ENCODE measurements at regions not wholly inside any gene's neighbourhood (a gene's known extent, or its start where the extent isn't known, plus 50 kb on each side); places are given as distances from the start of the nearest gene placed in this dataset.

DNA sequence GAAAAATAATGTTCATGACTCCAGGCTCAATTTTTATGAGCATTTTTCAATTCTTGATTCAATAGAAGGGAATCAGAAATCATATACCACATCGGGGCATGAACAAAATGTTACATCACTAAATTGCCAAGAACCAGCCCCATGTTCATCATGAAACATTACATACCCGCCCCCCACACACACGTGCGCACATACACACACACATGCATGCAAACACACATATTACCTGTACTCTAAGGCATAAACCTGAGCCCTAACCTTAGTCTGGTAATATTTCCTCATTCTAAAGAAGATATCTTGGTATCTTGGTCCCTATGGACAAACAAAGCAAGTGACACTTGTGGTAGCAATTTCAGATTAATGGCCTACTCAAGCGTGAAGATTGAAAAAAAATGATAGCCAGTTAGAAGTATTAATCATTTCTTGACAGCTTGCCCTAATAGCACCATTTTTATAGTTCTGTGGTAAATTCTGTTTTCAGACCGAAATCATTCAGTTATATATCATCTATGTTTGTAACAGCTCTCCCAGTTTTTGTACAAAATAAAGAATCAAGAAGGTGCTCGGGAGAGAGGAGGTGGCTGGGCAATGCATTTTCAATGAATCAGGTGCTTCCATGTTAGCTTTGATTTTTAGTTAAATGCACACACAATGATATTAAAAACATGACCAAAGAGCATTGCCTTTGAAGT is 95.4 kb upstream of the DOK5 start:
- Histone ChIP-seq H3K4me1 (ENCODE audit: control insufficient read depth, insufficient read depth, low read length) (no peaks in the 10 kb centered on the region), H3K9me3 (ENCODE audit: control insufficient read depth, insufficient read depth, low read depth, low read length) (no peaks in the 10 kb centered on the region), H3K36me3 (ENCODE audit: control insufficient read depth, insufficient read depth, low read length) (no peaks in the 10 kb centered on the region), H3K27me3 (ENCODE audit: control insufficient read depth, insufficient read depth, low read length) (no peaks in the 10 kb centered on the region), H3K27ac (ENCODE audit: low read length) (no peak overlapping the region), H3K4me3 (ENCODE audit: low read depth in 2 of 2, low read length in 2 of 2) (no peak overlapping the region)
- ATAC-seq (no peak), DNase-seq (ENCODE audit: low read depth, low spot score) (no peak)
- intact Hi-C loops (cut with micrococcal nuclease; ENCODE audit: unreplicated experiment) (no loop called here), in situ Hi-C loops (cut with HindIII; ENCODE audit: low pct_unique_long_range_greater_than_20kb, low sequenced_read_pairs) (no loop called here)
- BruUV-seq (replicated peaks) = no TSS peak
- ChIA-PET POLR2A (interaction anchor here (0.6 kb wide), 1 partner anchor 1699 kb away, joined by 6 read pairs; no protein-coding TSS in a partner anchor), CTCF (interaction anchor here (0.6 kb wide), 1 partner anchor 914 kb away, joined by 7 read pairs; no protein-coding TSS in a partner anchor)
- TF ChIP-seq SIN3A (IDR thresholded peaks at IDR 0.05; ENCODE audit: borderline replicate concordance, insufficient read depth, low read depth, low read length) (no peak), POLR2AphosphoS5 (IDR thresholded peaks at IDR 0.05; ENCODE audit: low read depth, low read length) (no peak), TCF7L2 (IDR thresholded peaks at IDR 0.05; ENCODE audit: low read depth, low read length) (no peak)
- TF ChIP-seq, protein P1, sequence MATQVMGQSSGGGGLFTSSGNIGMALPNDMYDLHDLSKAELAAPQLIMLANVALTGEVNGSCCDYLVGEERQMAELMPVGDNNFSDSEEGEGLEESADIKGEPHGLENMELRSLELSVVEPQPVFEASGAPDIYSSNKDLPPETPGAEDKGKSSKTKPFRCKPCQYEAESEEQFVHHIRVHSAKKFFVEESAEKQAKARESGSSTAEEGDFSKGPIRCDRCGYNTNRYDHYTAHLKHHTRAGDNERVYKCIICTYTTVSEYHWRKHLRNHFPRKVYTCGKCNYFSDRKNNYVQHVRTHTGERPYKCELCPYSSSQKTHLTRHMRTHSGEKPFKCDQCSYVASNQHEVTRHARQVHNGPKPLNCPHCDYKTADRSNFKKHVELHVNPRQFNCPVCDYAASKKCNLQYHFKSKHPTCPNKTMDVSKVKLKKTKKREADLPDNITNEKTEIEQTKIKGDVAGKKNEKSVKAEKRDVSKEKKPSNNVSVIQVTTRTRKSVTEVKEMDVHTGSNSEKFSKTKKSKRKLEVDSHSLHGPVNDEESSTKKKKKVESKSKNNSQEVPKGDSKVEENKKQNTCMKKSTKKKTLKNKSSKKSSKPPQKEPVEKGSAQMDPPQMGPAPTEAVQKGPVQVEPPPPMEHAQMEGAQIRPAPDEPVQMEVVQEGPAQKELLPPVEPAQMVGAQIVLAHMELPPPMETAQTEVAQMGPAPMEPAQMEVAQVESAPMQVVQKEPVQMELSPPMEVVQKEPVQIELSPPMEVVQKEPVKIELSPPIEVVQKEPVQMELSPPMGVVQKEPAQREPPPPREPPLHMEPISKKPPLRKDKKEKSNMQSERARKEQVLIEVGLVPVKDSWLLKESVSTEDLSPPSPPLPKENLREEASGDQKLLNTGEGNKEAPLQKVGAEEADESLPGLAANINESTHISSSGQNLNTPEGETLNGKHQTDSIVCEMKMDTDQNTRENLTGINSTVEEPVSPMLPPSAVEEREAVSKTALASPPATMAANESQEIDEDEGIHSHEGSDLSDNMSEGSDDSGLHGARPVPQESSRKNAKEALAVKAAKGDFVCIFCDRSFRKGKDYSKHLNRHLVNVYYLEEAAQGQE (IDR thresholded peaks at IDR 0.05; ENCODE audit: insufficient read depth in 1 of 2, low read depth in 2 of 2, low read length in 1 of 2) = no peak
- TF ChIP-seq, protein P2, sequence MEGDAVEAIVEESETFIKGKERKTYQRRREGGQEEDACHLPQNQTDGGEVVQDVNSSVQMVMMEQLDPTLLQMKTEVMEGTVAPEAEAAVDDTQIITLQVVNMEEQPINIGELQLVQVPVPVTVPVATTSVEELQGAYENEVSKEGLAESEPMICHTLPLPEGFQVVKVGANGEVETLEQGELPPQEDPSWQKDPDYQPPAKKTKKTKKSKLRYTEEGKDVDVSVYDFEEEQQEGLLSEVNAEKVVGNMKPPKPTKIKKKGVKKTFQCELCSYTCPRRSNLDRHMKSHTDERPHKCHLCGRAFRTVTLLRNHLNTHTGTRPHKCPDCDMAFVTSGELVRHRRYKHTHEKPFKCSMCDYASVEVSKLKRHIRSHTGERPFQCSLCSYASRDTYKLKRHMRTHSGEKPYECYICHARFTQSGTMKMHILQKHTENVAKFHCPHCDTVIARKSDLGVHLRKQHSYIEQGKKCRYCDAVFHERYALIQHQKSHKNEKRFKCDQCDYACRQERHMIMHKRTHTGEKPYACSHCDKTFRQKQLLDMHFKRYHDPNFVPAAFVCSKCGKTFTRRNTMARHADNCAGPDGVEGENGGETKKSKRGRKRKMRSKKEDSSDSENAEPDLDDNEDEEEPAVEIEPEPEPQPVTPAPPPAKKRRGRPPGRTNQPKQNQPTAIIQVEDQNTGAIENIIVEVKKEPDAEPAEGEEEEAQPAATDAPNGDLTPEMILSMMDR (IDR thresholded peaks at IDR 0.05) = no peak

DNA sequence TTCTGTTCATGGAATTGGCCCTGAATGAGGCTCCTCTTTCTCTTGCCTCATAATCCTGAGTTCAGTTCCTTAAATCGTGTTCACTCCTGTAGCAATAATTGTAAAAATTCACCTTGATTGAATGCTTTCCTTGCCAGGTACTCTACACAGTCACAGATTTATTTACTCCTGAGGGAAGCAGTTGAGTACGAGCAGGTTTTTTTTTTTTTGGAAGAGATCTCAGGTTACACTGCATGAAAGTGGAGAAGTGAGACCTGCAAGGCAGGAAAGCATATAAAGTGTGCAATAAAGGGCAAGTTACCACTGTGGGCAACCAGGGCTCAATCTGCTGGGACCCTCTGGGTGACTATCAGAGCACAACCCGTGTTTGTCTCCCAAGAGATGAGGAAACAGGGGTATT is 93.0 kb upstream of the DOK5 start:
- ChIA-PET POLR2A (no interaction called here), CTCF (no interaction called here)
- Histone ChIP-seq H3K36me3 (ENCODE audit: control insufficient read depth, insufficient read depth, low read length) (no peaks in the 10 kb centered on the region), H3K27me3 (ENCODE audit: control insufficient read depth, insufficient read depth, low read length) (no peaks in the 10 kb centered on the region), H3K27ac (ENCODE audit: low read length) (no peak overlapping the region), H3K4me3 (ENCODE audit: low read depth in 2 of 2, low read length in 2 of 2) (no peak overlapping the region), H3K9me3 (ENCODE audit: control insufficient read depth, insufficient read depth, low read depth, low read length) (no peaks in the 10 kb centered on the region), H3K4me1 (ENCODE audit: control insufficient read depth, insufficient read depth, low read length) (no peaks in the 10 kb centered on the region)
- intact Hi-C loops (cut with micrococcal nuclease; ENCODE audit: unreplicated experiment) (no loop called here), in situ Hi-C loops (cut with HindIII; ENCODE audit: low pct_unique_long_range_greater_than_20kb, low sequenced_read_pairs) (no loop called here)
- no peak for TF ChIP-seq POLR2AphosphoS5 (IDR thresholded peaks at IDR 0.05; ENCODE audit: low read depth, low read length)
- no peak for TF ChIP-seq SIN3A (IDR thresholded peaks at IDR 0.05; ENCODE audit: borderline replicate concordance, insufficient read depth, low read depth, low read length)
- TF ChIP-seq, protein P2 (IDR thresholded peaks at IDR 0.05) = no peak
- TF ChIP-seq, protein P1 (IDR thresholded peaks at IDR 0.05; ENCODE audit: insufficient read depth in 1 of 2, low read depth in 2 of 2, low read length in 1 of 2) = no peak
- no peak for TF ChIP-seq TCF7L2 (IDR thresholded peaks at IDR 0.05; ENCODE audit: low read depth, low read length)
- ATAC-seq = no peak
- DNase-seq (ENCODE audit: low read depth, low spot score) = no peak
- no TSS peak for BruUV-seq (replicated peaks)
